ENCODE measurements at regions not wholly inside any gene's neighbourhood (a gene's known extent, or its start where the extent isn't known, plus 50 kb on each side); places are given as distances from the start of the nearest gene placed in this dataset.
A peak's percentile ranks its signal among the peaks of the same experiment; 100 is the strongest.
"Not testable (repeated sequence)": the region's sequence is repeated elsewhere in the genome, so short reads cannot be mapped to it uniquely, and the experiment has no call there.

- peak; percentile 89 for DNase-seq (ENCODE audit: low read depth)
Observed at GRCh38 chr3:18124501-18124900, 300.6 kb downstream of the SATB1 start.

- DNase-seq (ENCODE audit: low read depth) = no peak
Observed at GRCh38 chr3:18122264-18122663, 302.9 kb downstream of the SATB1 start.

DNA sequence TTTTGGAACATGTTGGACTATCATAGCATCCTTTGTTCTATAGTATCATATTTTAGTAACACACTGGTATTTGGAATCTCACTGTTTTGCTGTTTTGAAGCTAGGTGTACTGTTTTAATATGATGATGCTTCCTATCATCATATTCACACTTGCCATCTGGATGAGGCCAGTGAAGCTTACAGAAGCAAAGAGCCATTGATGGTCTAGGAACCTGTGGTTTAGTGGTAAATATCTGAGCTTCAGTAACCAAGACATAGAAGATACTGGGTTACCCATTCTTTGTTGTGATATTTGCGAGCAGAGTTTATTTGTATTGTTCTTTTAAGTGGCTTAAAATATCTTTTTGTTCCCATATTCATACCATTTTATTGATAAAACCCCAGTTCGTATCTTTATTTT is 304.1 kb downstream of the SATB1 start:
- DNase-seq (ENCODE audit: low read depth) = no peak

DNA sequence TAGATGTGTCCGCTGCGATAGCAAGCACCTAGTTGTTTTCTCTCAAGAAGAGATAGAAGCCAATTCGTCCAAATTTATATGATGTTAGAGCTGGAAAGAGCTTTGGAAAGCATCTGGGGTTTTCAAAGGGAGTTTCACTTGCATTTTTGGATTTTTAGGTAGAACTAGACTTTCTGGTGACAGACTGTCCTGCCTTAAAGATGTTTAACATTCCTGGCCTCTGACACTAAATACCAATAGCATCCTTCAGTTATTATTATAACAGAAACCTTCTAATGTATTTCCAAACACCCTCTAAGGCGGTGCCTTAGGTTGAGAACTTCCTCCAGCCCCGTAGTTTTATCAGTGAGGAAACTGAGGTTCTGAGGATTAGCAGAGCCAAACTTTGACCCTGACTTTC is 305.3 kb downstream of the SATB1 start:
- no peak for DNase-seq (ENCODE audit: low read depth)

DNA sequence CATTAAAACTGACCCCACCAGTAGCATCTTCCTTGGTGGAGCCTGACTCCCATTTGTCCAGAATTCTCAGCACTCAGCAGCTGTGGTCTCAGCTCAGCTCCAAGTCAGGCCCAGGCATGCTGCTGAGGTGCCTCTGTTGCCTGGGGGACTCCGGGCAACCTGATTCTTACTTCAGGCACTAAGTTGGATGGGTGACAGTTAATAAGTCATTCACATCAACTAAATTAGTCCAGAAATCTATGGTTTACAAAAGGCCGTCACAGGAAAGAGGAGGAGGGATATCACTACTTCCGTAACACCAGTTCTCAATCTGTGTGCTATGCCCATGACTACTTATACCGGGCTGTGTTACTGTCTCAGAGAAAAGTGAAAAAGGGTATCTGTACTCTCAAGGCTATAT is 310.2 kb downstream of the SATB1 start:
- DNase-seq (ENCODE audit: low read depth) = no peak

- no peak for DNase-seq (ENCODE audit: low read depth)
Observed at GRCh38 chr3:18113417-18113816, 311.7 kb downstream of the SATB1 start.

DNA sequence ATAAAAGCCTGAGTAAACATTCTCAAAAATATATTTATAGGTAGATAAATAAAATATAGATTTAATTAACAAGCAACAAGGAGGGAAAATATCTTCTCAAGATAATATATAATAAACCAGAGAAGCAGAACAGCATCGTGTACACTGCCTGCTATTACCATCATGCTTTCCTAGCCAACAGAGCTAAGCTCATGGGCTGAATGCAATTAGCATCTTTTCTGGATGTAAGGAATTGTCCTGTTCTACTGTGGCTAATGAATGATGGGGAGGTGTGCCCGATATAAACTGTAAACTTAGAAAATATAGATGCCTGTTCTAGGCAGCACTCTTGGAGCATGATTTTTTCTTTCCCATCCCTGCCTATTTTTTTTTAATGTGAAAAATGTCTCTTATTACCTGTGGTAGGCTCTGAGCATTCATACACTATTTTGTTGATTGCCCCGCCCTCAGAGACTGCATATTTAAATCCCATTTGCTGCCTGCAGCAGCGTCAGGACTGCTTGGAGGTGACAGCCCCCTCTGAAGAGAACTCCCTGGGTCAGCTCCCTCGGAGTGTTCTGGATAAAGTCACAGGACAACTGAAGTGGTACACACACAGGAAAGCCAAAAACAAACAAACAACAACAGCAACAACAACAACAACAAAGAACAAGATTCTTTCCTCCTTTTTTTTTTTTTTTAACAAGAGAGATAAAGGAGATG is 312.3 kb downstream of the SATB1 start:
- DNase-seq (ENCODE audit: low read depth) = no peak

GRCh38 chr3:18111796-18112232 is 313.3 kb downstream of the SATB1 start:
- DNase-seq (ENCODE audit: low read depth) = no peak

DNA sequence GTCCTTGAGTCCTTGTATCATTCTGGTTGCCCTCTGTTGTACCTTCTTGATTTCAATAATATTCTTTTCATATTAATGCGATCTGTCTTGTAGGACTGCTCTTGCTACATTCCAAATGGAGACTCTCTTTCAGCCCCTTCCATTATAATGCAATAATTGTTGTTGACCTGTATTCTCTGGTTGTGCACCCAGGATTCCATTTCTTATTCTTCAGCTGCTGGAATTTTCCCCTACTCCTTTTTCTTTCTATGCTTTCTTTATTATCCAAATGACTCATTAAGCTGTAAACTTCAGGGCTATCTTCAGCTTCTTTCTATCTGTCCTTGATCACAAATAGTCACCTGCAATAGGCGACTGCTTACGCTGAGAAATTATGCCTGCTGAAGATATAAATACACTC is 321.5 kb downstream of the SATB1 start:
- DNase-seq (ENCODE audit: low read depth) = no peak

DNA sequence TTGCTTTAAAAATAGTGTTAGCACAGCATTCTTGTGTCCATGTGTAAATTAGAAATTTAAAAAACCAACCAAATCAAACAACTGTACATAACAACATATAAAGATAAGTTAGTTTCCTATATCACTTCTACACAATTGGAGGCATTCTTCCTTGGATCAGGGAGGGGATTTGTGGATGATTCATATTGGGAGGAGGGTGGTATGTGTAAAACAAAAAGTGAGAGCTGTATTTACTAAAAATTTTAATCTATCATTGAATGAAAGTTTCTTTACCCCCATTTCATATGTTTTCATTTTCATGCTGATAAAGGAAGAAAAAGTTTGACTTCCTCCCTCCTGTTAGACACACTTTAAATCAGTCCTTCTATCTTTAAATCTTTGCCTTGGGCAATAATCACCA is 325.0 kb downstream of the SATB1 start:
- no peak for DNase-seq (ENCODE audit: low read depth)

DNA sequence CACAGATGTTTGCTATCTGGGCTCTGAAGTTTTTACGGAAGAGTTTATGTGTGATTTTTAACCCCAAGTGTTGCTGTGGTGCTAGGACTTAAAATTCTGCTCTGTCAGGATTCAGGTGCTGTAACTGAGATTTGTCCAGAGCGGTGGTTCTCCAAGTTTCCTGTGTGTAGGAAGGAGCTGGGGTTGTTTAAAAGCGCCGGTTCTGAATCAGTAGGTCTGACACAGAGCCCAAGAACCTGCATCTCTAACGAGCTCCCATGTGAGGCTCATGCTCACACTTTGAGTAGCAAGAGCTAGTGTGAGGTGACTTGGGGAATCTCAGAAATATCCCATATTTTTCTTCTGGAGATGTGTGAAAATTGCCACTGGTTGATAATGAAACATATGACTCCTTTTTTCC is 325.5 kb downstream of the SATB1 start:
- DNase-seq (ENCODE audit: low read depth) = no peak

DNA sequence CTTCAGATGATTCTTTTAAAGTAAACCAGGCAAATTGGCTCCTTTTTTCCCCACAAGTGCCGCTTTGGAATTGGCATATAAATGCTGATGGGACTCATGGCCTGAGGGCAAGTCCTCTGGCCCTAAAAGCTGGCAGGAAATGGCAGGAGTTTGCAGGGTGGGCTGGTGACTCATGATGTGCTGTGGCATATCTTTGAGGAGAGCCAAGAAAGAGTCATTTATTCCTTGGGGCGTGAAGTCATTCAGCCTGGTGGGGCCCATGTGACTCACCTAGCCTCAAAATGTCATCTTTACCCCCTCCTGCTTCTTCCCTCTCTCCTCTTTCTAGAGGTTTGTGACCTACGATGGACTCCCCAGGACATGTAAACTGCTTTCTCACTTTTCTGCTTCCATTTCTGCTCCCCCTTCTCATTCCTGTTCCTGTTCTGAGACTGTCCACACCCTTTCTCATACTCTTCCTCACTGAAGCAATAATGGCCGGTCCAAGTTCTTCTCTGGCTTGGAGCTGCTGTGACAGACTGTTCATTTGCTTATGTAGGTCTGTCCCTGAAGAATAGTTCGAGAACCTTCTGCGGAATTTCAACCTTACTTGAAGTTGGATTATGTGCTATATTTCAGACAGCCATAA is 326.1 kb downstream of the SATB1 start:
- DNase-seq (ENCODE audit: low read depth) = peak; percentile 97

GRCh38 chr3:18097989-18098388 is 327.1 kb downstream of the SATB1 start:
- no peak for DNase-seq (ENCODE audit: low read depth)

- no peak for DNase-seq (ENCODE audit: low read depth)
Observed at GRCh38 chr3:18097473-18097872, 327.7 kb downstream of the SATB1 start.

- DNase-seq (ENCODE audit: low read depth) = no peak
Observed at GRCh38 chr3:18092726-18093125, 332.4 kb downstream of the SATB1 start.

- DNase-seq (ENCODE audit: low read depth) = no peak
Observed at GRCh38 chr3:18090377-18090776, 334.8 kb downstream of the SATB1 start.

DNA sequence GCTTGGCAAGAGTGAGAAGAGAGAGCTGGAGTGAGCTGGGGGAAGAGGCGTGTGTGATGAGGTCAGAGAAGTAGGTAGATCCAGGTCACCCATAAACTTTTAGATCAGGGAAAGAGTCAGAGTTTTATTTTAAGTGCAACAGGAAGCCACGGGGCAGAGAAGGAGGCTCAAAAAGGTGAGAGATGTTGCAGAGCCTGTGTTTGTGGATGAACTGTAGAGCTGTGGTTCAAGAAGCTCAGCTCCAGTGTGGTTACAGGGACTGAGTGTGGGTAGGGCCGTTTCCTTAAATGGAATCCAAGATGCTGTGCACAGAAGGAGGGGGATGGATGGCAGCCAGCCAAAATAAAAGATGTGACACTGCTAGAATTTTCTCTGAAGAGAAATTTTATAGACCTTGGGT is 337.2 kb downstream of the SATB1 start:
- DNase-seq (ENCODE audit: low read depth) = no peak

GRCh38 chr3:18086760-18087159 is 338.4 kb downstream of the SATB1 start:
- DNase-seq (ENCODE audit: low read depth) = no peak

- DNase-seq (ENCODE audit: low read depth) = no peak
Observed at GRCh38 chr3:18086078-18086477, 339.1 kb downstream of the SATB1 start.

GRCh38 chr3:18085429-18085828 is 339.7 kb downstream of the SATB1 start:
- no peak for DNase-seq (ENCODE audit: low read depth)

DNA sequence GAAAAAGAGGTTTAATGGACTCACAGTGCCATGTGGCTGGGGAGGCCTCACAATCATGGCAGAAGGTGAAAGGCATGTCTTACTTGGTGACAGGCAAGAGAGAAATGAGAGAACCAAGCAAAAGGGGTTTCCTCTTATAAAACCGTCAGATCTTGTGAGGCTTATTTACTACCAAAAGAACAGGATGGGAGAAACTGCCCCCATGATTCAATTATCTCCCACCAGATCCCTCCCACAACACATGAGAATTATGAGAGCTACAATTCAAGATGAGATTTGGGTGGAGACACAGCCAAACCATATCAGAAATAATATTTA is 340.8 kb upstream of the TBC1D5 start:
- DNase-seq (ENCODE audit: low read depth) = not testable (repeated sequence)

DNA sequence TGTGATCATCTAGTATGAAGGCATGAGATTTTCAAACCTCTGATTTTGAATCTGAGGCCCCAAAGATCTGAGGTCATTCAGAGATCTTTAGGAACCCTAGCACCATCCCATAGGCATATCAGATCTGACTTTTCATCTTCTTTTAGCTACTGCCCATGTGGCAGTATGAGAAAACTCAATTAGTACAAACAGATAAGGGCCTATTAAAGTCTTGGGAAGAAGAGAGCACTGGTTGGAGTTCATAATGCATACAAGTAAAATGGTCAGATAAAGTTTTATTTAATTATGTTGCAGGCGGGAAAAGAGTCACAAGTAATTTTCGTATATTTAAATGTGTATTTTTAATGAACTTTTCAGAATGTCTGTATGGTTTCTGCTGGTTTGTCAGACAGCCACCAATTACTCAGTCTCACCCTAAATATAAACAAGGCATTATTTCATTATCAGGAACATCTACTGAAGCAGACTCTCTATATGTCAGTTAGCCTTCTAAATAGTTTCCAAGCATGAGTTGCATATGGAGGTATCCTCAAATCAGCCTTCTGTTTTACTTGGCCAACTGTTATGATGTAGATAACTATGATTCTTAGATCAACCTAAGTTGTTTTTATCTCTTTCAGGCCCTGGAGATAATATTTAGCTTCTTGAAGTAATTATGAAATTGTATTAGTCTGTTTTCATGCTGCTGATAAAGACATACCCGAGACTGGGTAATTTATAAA is 340.3 kb upstream of the TBC1D5 start:
- DNase-seq (ENCODE audit: low read depth) = no peak

- DNase-seq (ENCODE audit: low read depth) = no peak
Observed at GRCh38 chr3:18080198-18080689, 337.8 kb upstream of the TBC1D5 start.

Measured in HS-27A (cell line).